Stomach (tissue), 4 donors: ENCODE measurements at regions not wholly inside any gene's neighbourhood (a gene's known extent, or its start where the extent isn't known, plus 50 kb on each side); places are given as distances from the start of the nearest gene placed in this dataset.

ENCODE experiments used
- POLR2AphosphoS5 ChIP-seq, 3 donors: sonication (generic); formaldehyde crosslinking; IDR thresholded peaks; one replicate each; pipeline ENCODE4 v1.6.1; 2016; ENCODE audit warnings: antibody characterized with exemption in 3 of 3
- TF ChIP-seq, protein P1 (sequence below), 7 experiments: fragments of 450-650 bp in 4 of 7; fragments of 200-600 bp in 3 of 7; sonication (generic) in 3 of 7; IDR thresholded peaks; one replicate each; pipeline ENCODE4 v1.5.1; 2016 to 2019; ENCODE audit warnings: antibody characterized with exemption in 7 of 7, control low read depth in 2 of 7, mild to moderate bottlenecking in 1 of 7

DNA sequence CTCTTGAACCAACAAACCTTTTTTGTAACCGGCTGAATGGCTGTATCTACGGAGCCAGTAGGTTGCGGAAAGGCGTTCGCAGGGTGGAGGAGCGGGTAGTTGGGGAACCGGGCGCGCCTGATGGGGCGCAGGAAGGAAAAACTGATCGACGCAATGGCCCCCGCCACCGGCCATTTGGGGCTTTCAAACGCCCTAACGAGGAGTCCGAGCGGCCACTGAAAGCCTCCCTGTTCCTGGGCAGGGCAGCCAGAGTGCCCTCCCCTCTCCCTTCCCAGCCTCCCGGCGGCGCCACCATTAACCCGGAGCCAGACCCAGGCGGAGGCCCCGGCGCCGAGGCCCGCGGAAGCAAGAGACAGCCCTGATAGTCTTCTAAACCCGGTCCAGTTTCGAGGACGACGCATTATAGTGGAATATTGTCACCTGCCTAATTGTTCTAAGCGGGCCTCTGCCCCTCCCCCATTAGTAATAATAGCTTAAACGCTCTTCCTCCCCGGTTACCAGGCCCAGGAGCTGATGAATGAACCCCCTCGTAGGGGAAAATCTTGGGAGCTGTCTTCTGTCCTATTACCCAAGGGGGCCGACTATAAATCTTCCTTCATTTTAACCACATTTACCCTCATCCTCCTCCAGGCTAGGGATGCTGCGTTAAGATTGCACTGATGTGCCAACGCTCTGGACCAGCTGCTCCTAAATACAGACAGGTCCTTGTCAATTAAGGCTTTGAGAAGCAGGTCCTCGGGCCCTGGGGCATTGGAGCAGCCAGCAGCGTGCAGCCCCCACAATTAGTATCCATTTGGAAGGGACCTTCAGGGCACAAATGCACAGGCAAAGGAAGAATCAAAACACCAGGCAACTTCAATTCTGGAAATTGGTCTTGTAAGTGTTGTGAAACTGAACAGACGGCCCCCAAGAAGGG, 61.6 kb upstream of the TMEM33 start:
- TF ChIP-seq, protein P1, sequence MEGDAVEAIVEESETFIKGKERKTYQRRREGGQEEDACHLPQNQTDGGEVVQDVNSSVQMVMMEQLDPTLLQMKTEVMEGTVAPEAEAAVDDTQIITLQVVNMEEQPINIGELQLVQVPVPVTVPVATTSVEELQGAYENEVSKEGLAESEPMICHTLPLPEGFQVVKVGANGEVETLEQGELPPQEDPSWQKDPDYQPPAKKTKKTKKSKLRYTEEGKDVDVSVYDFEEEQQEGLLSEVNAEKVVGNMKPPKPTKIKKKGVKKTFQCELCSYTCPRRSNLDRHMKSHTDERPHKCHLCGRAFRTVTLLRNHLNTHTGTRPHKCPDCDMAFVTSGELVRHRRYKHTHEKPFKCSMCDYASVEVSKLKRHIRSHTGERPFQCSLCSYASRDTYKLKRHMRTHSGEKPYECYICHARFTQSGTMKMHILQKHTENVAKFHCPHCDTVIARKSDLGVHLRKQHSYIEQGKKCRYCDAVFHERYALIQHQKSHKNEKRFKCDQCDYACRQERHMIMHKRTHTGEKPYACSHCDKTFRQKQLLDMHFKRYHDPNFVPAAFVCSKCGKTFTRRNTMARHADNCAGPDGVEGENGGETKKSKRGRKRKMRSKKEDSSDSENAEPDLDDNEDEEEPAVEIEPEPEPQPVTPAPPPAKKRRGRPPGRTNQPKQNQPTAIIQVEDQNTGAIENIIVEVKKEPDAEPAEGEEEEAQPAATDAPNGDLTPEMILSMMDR (IDR thresholded peaks at IDR 0.05): no peak
- TF ChIP-seq POLR2AphosphoS5 (IDR thresholded peaks at IDR 0.05): no peak
